ENCODE measurements at regions not wholly inside any gene's neighbourhood (a gene's known extent, or its start where the extent isn't known, plus 50 kb on each side); places are given as distances from the start of the nearest gene placed in this dataset.

DNA sequence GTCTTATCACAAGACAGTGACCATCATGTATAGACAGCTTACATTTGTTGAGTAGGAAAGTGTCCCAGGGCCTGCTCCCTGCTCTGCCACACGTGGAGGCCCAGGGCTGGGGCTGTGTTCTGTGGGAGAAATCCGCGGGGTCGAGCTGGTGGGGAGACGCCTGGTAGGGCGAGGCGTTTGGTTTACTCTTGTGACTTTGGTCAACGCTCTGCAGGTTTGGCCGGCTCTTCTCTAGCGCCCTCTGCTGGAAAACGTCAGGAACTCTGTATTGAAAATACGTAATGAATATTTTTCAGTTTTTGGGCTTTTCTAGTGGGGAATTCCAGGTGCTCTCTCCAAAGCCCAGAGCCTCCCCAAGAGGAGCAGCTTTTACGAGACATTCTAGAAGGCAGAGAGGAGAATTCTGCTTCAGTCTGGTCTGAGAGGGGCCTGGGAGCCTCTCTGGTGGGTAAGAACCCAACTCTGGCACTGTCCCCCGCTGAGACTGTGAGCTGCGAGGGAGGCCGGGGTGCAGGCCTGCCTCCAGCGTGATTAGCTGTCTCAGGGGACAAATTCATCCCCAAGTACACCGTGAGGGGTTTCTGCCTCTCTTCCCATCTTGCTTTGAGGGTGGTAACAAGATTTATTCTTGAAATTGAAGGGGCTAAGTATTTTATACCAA is 112.6 kb upstream of the RALGAPA2 start (continued):
- TF ChIP-seq, protein P1, sequence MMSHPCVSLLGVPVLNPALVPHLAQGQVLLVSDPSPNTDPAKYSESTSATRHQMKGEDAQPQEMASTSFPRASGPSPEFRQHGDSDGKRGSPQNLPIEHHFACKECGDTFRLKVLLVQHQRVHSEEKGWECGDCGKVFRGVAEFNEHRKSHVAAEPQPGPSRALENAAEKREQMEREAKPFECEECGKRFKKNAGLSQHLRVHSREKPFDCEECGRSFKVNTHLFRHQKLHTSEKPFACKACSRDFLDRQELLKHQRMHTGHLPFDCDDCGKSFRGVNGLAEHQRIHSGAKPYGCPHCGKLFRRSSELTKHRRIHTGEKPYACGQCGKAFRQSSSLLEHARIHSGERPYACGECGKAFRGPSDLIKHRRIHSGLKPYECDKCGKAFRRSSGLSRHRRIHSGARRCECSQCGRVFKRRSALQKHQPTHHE (CRISPR knock-in tag; IDR thresholded peaks at IDR 0.05; ENCODE audit: borderline replicate concordance), result no peak
- TF ChIP-seq ATF7-NPFF (CRISPR knock-in tag; IDR thresholded peaks at IDR 0.05; ENCODE audit: low read depth), result no peak
- no peak for TF ChIP-seq MED8 (CRISPR knock-in tag; IDR thresholded peaks at IDR 0.05; ENCODE audit: insufficient replicate concordance)
- no peak for TF ChIP-seq ZNF879 (CRISPR knock-in tag; IDR thresholded peaks at IDR 0.05)
- TF ChIP-seq, protein P2, sequence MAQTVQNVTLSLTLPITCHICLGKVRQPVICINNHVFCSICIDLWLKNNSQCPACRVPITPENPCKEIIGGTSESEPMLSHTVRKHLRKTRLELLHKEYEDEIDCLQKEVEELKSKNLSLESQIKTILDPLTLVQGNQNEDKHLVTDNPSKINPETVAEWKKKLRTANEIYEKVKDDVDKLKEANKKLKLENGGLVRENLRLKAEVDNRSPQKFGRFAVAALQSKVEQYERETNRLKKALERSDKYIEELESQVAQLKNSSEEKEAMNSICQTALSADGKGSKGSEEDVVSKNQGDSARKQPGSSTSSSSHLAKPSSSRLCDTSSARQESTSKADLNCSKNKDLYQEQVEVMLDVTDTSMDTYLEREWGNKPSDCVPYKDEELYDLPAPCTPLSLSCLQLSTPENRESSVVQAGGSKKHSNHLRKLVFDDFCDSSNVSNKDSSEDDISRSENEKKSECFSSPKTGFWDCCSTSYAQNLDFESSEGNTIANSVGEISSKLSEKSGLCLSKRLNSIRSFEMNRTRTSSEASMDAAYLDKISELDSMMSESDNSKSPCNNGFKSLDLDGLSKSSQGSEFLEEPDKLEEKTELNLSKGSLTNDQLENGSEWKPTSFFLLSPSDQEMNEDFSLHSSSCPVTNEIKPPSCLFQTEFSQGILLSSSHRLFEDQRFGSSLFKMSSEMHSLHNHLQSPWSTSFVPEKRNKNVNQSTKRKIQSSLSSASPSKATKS (CRISPR knock-in tag; IDR thresholded peaks at IDR 0.05), result no peak
- TF ChIP-seq, protein P3, sequence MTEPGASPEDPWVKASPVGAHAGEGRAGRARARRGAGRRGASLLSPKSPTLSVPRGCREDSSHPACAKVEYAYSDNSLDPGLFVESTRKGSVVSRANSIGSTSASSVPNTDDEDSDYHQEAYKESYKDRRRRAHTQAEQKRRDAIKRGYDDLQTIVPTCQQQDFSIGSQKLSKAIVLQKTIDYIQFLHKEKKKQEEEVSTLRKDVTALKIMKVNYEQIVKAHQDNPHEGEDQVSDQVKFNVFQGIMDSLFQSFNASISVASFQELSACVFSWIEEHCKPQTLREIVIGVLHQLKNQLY (CRISPR knock-in tag; IDR thresholded peaks at IDR 0.05), result no peak
- TF ChIP-seq ZNF333 (CRISPR knock-in tag; IDR thresholded peaks at IDR 0.05; ENCODE audit: borderline replicate concordance), result peak; percentile 67; the same call in 1 of the 2 replicates
- TF ChIP-seq ZNF772 (CRISPR knock-in tag; IDR thresholded peaks at IDR 0.05), result no peak
- no peak for TF ChIP-seq RFX5 (IDR thresholded peaks at IDR 0.05; ENCODE audit: low read depth, low read length)
- TF ChIP-seq NONO (IDR thresholded peaks at IDR 0.05), result no peak
- no peak for TF ChIP-seq NONO (CRISPR knock-in tag; conservative IDR thresholded peaks at IDR 0.05)
- no peak for TF ChIP-seq ZNF549 (CRISPR knock-in tag; IDR thresholded peaks at IDR 0.05)
- TF ChIP-seq, protein P4, sequence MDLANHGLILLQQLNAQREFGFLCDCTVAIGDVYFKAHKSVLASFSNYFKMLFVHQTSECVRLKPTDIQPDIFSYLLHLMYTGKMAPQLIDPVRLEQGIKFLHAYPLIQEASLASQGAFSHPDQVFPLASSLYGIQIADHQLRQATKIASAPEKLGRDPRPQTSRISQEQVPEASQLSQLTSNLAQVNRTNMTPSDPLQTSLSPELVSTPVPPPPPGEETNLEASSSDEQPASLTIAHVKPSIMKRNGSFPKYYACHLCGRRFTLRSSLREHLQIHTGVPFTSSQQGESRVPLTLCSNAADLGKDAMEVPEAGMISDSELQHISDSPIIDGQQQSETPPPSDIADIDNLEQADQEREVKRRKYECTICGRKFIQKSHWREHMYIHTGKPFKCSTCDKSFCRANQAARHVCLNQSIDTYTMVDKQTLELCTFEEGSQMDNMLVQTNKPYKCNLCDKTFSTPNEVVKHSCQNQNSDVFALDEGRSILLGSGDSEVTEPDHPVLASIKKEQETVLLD (CRISPR knock-in tag; IDR thresholded peaks at IDR 0.05; ENCODE audit: low read depth), result no peak
- TF ChIP-seq MEIS2 (CRISPR knock-in tag; IDR thresholded peaks at IDR 0.05), result no peak
- no peak for TF ChIP-seq ZNF30 (CRISPR knock-in tag; IDR thresholded peaks at IDR 0.05)
- no peak for TF ChIP-seq PCBP2 (optimal IDR thresholded peaks at IDR 0.05; ENCODE audit: low read depth, low read length, poor library complexity, severe bottlenecking)
- TF ChIP-seq ZNF331 (CRISPR knock-in tag; IDR thresholded peaks at IDR 0.05), result peak; percentile 26; the same call in 1 of the 2 replicates
- TF ChIP-seq, protein P5, sequence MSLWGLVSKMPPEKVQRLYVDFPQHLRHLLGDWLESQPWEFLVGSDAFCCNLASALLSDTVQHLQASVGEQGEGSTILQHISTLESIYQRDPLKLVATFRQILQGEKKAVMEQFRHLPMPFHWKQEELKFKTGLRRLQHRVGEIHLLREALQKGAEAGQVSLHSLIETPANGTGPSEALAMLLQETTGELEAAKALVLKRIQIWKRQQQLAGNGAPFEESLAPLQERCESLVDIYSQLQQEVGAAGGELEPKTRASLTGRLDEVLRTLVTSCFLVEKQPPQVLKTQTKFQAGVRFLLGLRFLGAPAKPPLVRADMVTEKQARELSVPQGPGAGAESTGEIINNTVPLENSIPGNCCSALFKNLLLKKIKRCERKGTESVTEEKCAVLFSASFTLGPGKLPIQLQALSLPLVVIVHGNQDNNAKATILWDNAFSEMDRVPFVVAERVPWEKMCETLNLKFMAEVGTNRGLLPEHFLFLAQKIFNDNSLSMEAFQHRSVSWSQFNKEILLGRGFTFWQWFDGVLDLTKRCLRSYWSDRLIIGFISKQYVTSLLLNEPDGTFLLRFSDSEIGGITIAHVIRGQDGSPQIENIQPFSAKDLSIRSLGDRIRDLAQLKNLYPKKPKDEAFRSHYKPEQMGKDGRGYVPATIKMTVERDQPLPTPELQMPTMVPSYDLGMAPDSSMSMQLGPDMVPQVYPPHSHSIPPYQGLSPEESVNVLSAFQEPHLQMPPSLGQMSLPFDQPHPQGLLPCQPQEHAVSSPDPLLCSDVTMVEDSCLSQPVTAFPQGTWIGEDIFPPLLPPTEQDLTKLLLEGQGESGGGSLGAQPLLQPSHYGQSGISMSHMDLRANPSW (CRISPR knock-in tag; IDR thresholded peaks at IDR 0.05; ENCODE audit: borderline replicate concordance), result no peak
- TF ChIP-seq, protein P6, sequence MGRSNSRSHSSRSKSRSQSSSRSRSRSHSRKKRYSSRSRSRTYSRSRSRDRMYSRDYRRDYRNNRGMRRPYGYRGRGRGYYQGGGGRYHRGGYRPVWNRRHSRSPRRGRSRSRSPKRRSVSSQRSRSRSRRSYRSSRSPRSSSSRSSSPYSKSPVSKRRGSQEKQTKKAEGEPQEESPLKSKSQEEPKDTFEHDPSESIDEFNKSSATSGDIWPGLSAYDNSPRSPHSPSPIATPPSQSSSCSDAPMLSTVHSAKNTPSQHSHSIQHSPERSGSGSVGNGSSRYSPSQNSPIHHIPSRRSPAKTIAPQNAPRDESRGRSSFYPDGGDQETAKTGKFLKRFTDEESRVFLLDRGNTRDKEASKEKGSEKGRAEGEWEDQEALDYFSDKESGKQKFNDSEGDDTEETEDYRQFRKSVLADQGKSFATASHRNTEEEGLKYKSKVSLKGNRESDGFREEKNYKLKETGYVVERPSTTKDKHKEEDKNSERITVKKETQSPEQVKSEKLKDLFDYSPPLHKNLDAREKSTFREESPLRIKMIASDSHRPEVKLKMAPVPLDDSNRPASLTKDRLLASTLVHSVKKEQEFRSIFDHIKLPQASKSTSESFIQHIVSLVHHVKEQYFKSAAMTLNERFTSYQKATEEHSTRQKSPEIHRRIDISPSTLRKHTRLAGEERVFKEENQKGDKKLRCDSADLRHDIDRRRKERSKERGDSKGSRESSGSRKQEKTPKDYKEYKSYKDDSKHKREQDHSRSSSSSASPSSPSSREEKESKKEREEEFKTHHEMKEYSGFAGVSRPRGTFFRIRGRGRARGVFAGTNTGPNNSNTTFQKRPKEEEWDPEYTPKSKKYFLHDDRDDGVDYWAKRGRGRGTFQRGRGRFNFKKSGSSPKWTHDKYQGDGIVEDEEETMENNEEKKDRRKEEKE (IDR thresholded peaks at IDR 0.05), result no peak
